Right atrium auricular region (tissue), 2 donors: ENCODE measurements at regions not wholly inside any gene's neighbourhood (a gene's known extent, or its start where the extent isn't known, plus 50 kb on each side); places are given as distances from the start of the nearest gene placed in this dataset.
"Not testable (repeated sequence)": the region's sequence is repeated elsewhere in the genome, so short reads cannot be mapped to it uniquely, and the experiment has no call there.

Experiments
- DNase-seq: peaks from one replicate; pipeline ENCODE4 v3.0.0-alpha.2; 2019; ENCODE audit warnings: low spot score
- H3K27ac ChIP-seq, 2 donors: fragments of 200-600 bp; sonication (generic); 1 replicate in 1 of 2; 2 replicates in 1 of 2; pipeline ENCODE4 v1.5.1; 2016 to 2019
- H3K27me3 ChIP-seq, 2 donors: fragments of 200-600 bp; sonication (generic); one replicate each; pipeline versions ENCODE4 v1.5.1 to v1.6.0; 2017 to 2019
- H3K36me3 ChIP-seq: fragments of 200-600 bp; sonication (generic); one replicate; pipeline ENCODE4 v1.5.1; 2016
- H3K4me1 ChIP-seq, 2 donors: fragments of 200-600 bp; sonication (generic); one replicate each; pipeline versions ENCODE4 v1.5.1 to v1.6.0; 2017 to 2019
- H3K4me3 ChIP-seq, 2 donors: fragments of 200-600 bp; sonication (generic); 1 replicate in 1 of 2; 2 replicates in 1 of 2; pipeline ENCODE4 v1.5.1; 2017 to 2019; ENCODE audit warnings: mild to moderate bottlenecking in 1 of 2, moderate library complexity in 1 of 2
- H3K9me3 ChIP-seq, 2 donors: fragments of 200-600 bp; sonication (generic); one replicate each; pipeline ENCODE4 v1.5.1; 2019
- TF ChIP-seq, protein P1 (sequence below), 2 donors: fragments of 200-600 bp; sonication (generic); IDR thresholded peaks; one replicate each; pipeline ENCODE4 v1.5.1; 2019; ENCODE audit warnings: antibody characterized with exemption in 2 of 2

DNA sequence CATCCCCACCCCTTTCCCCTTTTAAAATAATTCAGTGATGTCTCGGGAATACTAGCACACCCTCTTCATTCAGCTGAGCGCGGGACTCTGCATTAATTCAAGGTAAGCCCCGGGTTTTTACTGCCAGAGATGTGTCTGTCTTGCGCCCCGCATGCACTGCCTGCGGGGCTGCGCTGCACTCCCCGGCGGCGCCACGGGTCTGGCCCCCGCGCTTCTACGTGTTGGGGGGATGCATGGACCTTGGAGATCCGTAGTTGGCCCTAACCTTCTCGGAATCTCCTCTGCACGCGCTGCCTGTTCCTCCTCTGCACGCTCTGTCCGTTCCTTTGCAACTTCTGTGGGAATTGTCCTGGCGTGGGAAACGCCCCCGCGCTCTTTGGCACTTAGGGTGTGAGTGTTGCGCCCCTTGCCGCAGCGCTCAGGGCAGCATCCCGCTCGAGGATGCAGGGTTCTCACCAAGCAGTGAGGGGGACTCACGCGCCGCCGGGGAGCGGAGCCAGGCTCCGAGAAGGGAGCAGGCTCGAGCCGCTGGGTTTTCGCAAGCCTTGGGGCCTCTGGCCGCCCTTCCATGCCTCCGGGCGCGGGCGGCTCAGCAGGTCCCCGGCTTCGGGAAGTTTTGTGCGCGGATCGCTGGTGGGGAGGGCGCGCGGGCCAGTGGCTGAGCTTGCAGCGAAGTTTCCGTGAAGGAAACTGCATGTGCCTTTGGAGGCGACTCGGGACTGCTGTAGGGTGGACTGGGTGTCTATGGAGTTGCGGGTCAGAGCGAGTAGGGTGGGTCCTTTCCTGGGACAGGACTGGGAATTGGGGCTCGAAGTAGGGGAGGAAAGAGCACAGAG, 165.1 kb upstream of the CACNA1E start:
- TF ChIP-seq, protein P1, sequence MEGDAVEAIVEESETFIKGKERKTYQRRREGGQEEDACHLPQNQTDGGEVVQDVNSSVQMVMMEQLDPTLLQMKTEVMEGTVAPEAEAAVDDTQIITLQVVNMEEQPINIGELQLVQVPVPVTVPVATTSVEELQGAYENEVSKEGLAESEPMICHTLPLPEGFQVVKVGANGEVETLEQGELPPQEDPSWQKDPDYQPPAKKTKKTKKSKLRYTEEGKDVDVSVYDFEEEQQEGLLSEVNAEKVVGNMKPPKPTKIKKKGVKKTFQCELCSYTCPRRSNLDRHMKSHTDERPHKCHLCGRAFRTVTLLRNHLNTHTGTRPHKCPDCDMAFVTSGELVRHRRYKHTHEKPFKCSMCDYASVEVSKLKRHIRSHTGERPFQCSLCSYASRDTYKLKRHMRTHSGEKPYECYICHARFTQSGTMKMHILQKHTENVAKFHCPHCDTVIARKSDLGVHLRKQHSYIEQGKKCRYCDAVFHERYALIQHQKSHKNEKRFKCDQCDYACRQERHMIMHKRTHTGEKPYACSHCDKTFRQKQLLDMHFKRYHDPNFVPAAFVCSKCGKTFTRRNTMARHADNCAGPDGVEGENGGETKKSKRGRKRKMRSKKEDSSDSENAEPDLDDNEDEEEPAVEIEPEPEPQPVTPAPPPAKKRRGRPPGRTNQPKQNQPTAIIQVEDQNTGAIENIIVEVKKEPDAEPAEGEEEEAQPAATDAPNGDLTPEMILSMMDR (IDR thresholded peaks at IDR 0.05): no peak
- H3K9me3 ChIP-seq: no peaks in the 10 kb centered on the region
- H3K4me3 ChIP-seq: peak overlapping the region in 1 of 2 donors; percentile 6
- H3K4me1 ChIP-seq: peaks cover 0 to 15% of the 10 kb centered on the region in 2 donors
- H3K27ac ChIP-seq: no peak overlapping the region
- H3K36me3 ChIP-seq: no peaks in the 10 kb centered on the region
- DNase-seq: no peak
- H3K27me3 ChIP-seq: peaks cover 0 to 21% of the 10 kb centered on the region in 2 donors

DNA sequence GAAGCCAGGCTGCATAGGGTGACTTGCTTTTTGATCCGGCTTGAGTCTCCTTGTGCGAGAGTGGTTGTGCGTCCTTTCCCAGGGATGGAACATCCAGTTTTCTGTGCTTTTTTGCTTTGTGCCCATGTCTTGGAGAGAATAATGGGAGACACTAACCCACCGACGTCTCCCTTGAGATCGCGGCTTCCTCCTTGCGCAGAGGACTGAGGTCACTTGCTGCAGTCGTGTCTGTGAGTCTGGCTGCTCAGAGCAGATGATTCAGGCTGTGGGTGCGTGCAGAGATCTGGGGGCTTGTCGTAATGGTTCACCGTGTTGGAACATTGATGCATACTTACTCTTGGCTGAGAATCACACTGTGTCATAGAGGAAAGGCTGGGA, 164.5 kb upstream of the CACNA1E start:
- Histone ChIP-seq H3K27ac (no peak overlapping the region), H3K4me1 (peaks cover 0 to 15% of the 10 kb centered on the region in 2 donors), H3K27me3 (peaks cover 0 to 21% of the 10 kb centered on the region in 2 donors), H3K36me3 (no peaks in the 10 kb centered on the region), H3K9me3 (no peaks in the 10 kb centered on the region), H3K4me3 (peak overlapping the region in 1 of 2 donors; percentile 6)
- TF ChIP-seq, protein P1 (IDR thresholded peaks at IDR 0.05): no peak
- no peak for DNase-seq

DNA sequence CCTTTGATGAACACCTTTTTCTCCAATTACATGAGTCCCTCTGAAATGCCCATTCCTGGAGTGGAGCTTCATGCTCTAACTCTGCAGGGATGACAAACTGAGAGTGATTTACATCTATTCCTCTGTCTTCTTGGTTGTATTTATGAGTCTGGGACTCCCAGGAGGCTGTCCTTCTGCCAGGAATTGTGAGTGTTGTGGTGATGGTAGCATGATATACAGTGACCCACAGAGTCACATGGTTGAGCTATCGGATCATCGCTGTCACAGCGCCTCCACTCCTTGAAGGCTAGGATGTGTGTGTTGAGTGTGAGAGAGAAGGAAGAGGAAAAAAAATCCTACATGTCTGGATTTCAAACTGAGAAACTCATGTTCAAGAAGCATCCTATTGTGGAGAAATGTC, 163.4 kb upstream of the CACNA1E start:
- no peak overlapping the region for H3K27ac ChIP-seq
- DNase-seq: no peak
- peaks cover 0 to 21% of the 10 kb centered on the region in 2 donors for H3K27me3 ChIP-seq
- no peak overlapping the region for H3K4me3 ChIP-seq
- no peaks in the 10 kb centered on the region for H3K36me3 ChIP-seq
- peaks cover 0 to 15% of the 10 kb centered on the region in 2 donors for H3K4me1 ChIP-seq
- TF ChIP-seq, protein P1 (IDR thresholded peaks at IDR 0.05): no peak
- H3K9me3 ChIP-seq: no peaks in the 10 kb centered on the region

DNA sequence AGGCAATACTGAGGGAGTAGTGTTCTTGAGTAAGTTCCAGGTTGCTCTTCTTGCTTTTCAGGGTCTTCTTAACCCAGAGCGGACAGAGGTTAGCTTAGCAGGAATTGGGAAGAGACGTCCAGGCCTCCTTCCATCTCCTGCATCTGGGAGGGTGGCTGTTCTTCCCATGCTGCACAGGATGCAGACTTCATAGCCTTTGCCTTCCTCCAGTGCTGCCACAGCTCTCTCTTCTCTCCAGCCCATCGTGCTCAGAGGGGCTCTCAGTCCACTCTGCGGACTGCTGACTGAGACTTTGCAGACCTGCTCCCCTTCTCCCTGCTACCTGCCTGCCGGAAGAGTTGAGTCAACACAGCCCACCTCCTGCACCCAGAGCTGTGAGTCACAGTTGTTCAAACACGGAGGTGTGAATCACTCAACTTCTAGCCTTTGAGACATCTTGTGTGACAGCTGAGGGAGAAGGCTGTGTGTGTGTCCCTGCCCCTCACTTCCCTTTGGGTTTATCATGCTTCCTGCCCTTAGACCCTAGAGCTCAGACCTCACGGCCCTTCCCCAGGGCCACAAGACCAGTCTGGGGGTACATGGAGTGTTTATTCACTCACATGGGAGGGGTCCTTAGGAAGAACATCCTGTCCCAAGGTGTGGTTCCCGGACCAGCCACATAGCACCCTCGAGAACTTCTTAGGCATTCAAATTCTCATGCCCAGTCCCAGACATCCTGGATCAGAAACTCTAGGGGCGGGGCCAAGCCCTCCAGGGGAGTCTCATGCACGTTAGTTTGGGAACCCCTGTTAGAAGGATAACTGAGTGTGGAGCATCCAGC, 158.3 kb upstream of the CACNA1E start:
- no peak for DNase-seq
- H3K27ac ChIP-seq: no peak overlapping the region
- no peaks in the 10 kb centered on the region for H3K4me1 ChIP-seq
- H3K9me3 ChIP-seq: no peaks in the 10 kb centered on the region
- H3K36me3 ChIP-seq: no peaks in the 10 kb centered on the region
- H3K4me3 ChIP-seq: no peak overlapping the region
- TF ChIP-seq, protein P1 (IDR thresholded peaks at IDR 0.05): no peak
- no peaks in the 10 kb centered on the region for H3K27me3 ChIP-seq

DNA sequence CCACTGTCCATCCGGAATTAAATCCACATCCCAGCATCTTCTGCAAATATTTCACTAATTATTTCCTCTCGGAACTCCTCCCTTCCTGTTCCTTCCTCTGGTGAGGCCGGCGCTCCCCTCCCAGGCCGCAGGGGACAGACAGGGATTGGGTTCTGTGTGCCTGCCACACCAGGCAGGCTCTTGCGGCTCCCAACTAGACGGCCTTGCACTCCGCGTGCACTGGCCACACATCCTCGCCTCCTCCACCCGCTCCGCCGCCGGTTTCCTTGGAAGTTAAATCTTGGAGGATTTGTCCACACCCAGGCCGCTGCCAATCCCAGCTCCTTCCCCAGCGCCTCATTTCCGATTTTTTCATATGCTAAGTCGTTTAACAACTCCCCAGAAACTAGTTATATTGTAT, 157.6 kb upstream of the CACNA1E start:
- H3K27ac ChIP-seq: not testable (repeated sequence)
- peak; percentile 56 for DNase-seq

DNA sequence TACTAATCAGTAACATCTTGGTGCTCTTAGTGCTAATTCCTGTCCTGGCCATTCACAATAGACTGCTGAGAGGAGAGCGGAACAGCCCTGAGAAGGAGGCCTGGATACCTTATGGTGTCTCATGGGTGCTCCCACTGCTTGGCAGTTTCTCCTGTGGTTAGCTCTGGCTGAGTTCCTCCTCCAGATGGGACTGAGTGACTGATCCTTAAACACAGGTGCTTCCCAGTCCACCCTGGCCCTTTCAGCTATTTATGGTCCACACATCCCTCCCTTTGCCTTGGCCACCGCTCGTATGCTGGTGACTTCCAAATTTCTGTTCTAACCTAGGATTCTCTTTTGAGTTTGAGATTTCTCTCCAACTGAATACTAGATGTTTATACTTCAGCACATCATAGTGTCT, 157.0 kb upstream of the CACNA1E start:
- no peaks in the 10 kb centered on the region for H3K4me1 ChIP-seq
- peak; percentile 9 for DNase-seq
- H3K36me3 ChIP-seq: no peaks in the 10 kb centered on the region
- TF ChIP-seq, protein P1 (IDR thresholded peaks at IDR 0.05): no peak
- no peak overlapping the region for H3K27ac ChIP-seq
- H3K9me3 ChIP-seq: no peaks in the 10 kb centered on the region
- no peak overlapping the region for H3K4me3 ChIP-seq
- no peaks in the 10 kb centered on the region for H3K27me3 ChIP-seq

More for the DNA sequence above, 157.6 kb upstream of the CACNA1E start:
- not testable (repeated sequence) for H3K36me3 ChIP-seq, H3K27me3 ChIP-seq, H3K4me1 ChIP-seq, H3K4me3 ChIP-seq, H3K9me3 ChIP-seq
